Neuronal stem cell (in vitro differentiated cells): ENCODE measurements at regions not wholly inside any gene's neighbourhood (a gene's known extent, or its start where the extent isn't known, plus 50 kb on each side); places are given as distances from the start of the nearest gene placed in this dataset.

ENCODE experiments used
- DNase-seq: peaks from one replicate; pipeline ENCODE4 v3.0.0-alpha.2; 2013; ENCODE audit warnings: low spot score
- H2AFZ ChIP-seq: one replicate; pipeline ENCODE4 v1.6.1; 2013; ENCODE audit warnings: mild to moderate bottlenecking, low read length, inconsistent platforms
- H2AK5ac ChIP-seq: 2 replicates; pipeline ENCODE4 v1.6.1; 2013; ENCODE audit warnings: low read depth, mild to moderate bottlenecking, inconsistent platforms, low read length, moderate library complexity, mixed read lengths
- H2BK120ac ChIP-seq: 2 replicates; pipeline ENCODE4 v1.6.1; 2013; ENCODE audit warnings: low read depth, mild to moderate bottlenecking, inconsistent platforms, low read length, moderate library complexity, mixed read lengths
- H2BK12ac ChIP-seq: one replicate; pipeline ENCODE4 v1.6.1; 2013; ENCODE audit warnings: low read length, inconsistent platforms
- H2BK15ac ChIP-seq: 2 replicates; pipeline ENCODE4 v1.6.1; 2013; ENCODE audit warnings: mild to moderate bottlenecking, low read length, inconsistent platforms, mixed read lengths
- H2BK5ac ChIP-seq: one replicate; pipeline ENCODE4 v1.6.1; 2013; ENCODE audit warnings: inconsistent platforms, mild to moderate bottlenecking, low read length, moderate library complexity
- H3K14ac ChIP-seq: one replicate; pipeline ENCODE4 v1.6.1; 2013; ENCODE audit warnings: low read length, inconsistent platforms
- H3K18ac ChIP-seq: 2 replicates; pipeline ENCODE4 v1.6.1; 2013; ENCODE audit warnings: low read length, inconsistent platforms
- H3K23ac ChIP-seq: 2 replicates; pipeline ENCODE4 v1.6.1; 2013; ENCODE audit warnings: low read depth, mild to moderate bottlenecking, mixed read lengths, low read length, inconsistent platforms; ENCODE audit not compliant: poor library complexity
- H3K27ac ChIP-seq: replicated peaks from 3 replicates; pipeline ENCODE4 v1.5.1; 2013; ENCODE audit warnings: low read length, inconsistent platforms
- H3K27me3 ChIP-seq, 3 experiments: 2 replicates each; pipeline ENCODE4 v1.6.1; 2013; ENCODE audit warnings: low read length in 3 of 3, mild to moderate bottlenecking in 2 of 3, inconsistent platforms in 1 of 3, low read depth in 1 of 3, mixed read lengths in 1 of 3, moderate library complexity in 1 of 3; ENCODE audit not compliant: control insufficient read depth in 3 of 3, insufficient read depth in 3 of 3
- H3K36me3 ChIP-seq, 2 donors: replicated peaks in 1 of 2; 2 replicates each; pipeline ENCODE4 v1.6.1; 2013; ENCODE audit warnings: low read length in 2 of 2; ENCODE audit not compliant: control insufficient read depth in 2 of 2, insufficient read depth in 2 of 2
- H3K4ac ChIP-seq: 2 replicates; pipeline ENCODE4 v1.6.1; 2013; ENCODE audit warnings: inconsistent platforms, mild to moderate bottlenecking, low read length, moderate library complexity
- H3K4me1 ChIP-seq, 2 donors: 1 replicate in 1 of 2; 2 replicates in 1 of 2; pipeline ENCODE4 v1.6.1; 2013; ENCODE audit warnings: low read length in 2 of 2, low read depth in 1 of 2; ENCODE audit not compliant: control insufficient read depth in 2 of 2, insufficient read depth in 1 of 2
- H3K4me2 ChIP-seq: one replicate; pipeline ENCODE4 v1.6.1; 2013; ENCODE audit warnings: mild to moderate bottlenecking, low read length, inconsistent platforms; ENCODE audit not compliant: insufficient read depth, poor library complexity, severe bottlenecking
- H3K4me3 ChIP-seq, 2 donors: 2 replicates each; pipeline ENCODE4 v1.5.1; 2013; ENCODE audit warnings: low read length in 2 of 2, mild to moderate bottlenecking in 2 of 2, inconsistent platforms in 1 of 2, moderate library complexity in 1 of 2
- H3K79me1 ChIP-seq: one replicate; pipeline ENCODE4 v1.6.1; 2013; ENCODE audit warnings: low read depth, mild to moderate bottlenecking, inconsistent platforms, low read length, moderate library complexity
- H3K9ac ChIP-seq: one replicate; pipeline ENCODE4 v1.6.1; 2013; ENCODE audit warnings: mild to moderate bottlenecking, low read depth, low read length, inconsistent platforms; ENCODE audit not compliant: poor library complexity
- H3K9me3 ChIP-seq, 2 donors: replicated peaks in 1 of 2; 2 replicates each; pipeline versions ENCODE3 to v1.6.1; 2013; ENCODE audit warnings: low read length in 2 of 2, mild to moderate bottlenecking in 2 of 2, inconsistent platforms in 1 of 2, low read depth in 1 of 2, mixed read lengths in 1 of 2, moderate library complexity in 1 of 2; ENCODE audit not compliant: control insufficient read depth in 2 of 2, insufficient read depth in 1 of 2
- H4K8ac ChIP-seq: one replicate; pipeline ENCODE4 v1.6.1; 2013; ENCODE audit warnings: low read depth, mild to moderate bottlenecking, inconsistent platforms, low read length, moderate library complexity
- H4K91ac ChIP-seq: one replicate; pipeline ENCODE4 v1.6.1; 2013; ENCODE audit warnings: low read length, low read depth, mild to moderate bottlenecking, inconsistent platforms; ENCODE audit not compliant: poor library complexity
- WGBS, 2 donors: extraction: QIAGEN DNeasy Blood & Tissue Kit; methylation state at CpG; one replicate each; pipeline ENCODE4 v1.1.7; 2013; ENCODE audit warnings: missing lambda C conversion rate in 2 of 2, mixed read lengths in 1 of 2; ENCODE audit not compliant: insufficient read length in 2 of 2, insufficient replicate concordance in 1 of 2; ENCODE audit errors: extremely low coverage in 2 of 2; 5-methylcytosine and 5-hydroxymethylcytosine counted together

GRCh38 chr14:54322246-54322645 is 74.6 kb upstream of the CDKN3 start:
- WGBS, 2 donors: no CpG with 5 or more reads among the region's 7 CpGs
- no peak overlapping the region for H4K8ac ChIP-seq
- no peak overlapping the region for H2BK5ac ChIP-seq
- H2AFZ ChIP-seq: no peak overlapping the region
- peaks cover 0 to 11% of the 10 kb centered on the region in 2 donors for H3K4me1 ChIP-seq
- no peak overlapping the region for H4K91ac ChIP-seq
- H3K79me1 ChIP-seq: no peaks in the 10 kb centered on the region
- no peak for DNase-seq
- no peaks in the 10 kb centered on the region for H3K36me3 ChIP-seq
- no peak overlapping the region for H3K4ac ChIP-seq
- no peak overlapping the region for H3K23ac ChIP-seq
- H2BK15ac ChIP-seq: no peak overlapping the region
- no peaks in the 10 kb centered on the region for H3K9me3 ChIP-seq
- no peak overlapping the region for H3K27ac ChIP-seq
- H3K14ac ChIP-seq: no peak overlapping the region
- H3K4me2 ChIP-seq: no peak overlapping the region
- H2AK5ac ChIP-seq: no peak overlapping the region
- no peak overlapping the region for H2BK12ac ChIP-seq
- no peak overlapping the region for H3K4me3 ChIP-seq
- H3K27me3 ChIP-seq: peaks cover 0 to 17% (median 0%) of the 10 kb centered on the region in 3 experiments
- H2BK120ac ChIP-seq: no peak overlapping the region
- H3K18ac ChIP-seq: no peak overlapping the region
- no peak overlapping the region for H3K9ac ChIP-seq

GRCh38 chr14:54322701-54323337 is 74.0 kb upstream of the CDKN3 start:
- no peak overlapping the region for H2BK5ac ChIP-seq
- no peak overlapping the region for H2AFZ ChIP-seq
- H2AK5ac ChIP-seq: no peak overlapping the region
- H3K4me2 ChIP-seq: no peak overlapping the region
- H3K14ac ChIP-seq: no peak overlapping the region
- no peaks in the 10 kb centered on the region for H3K36me3 ChIP-seq
- no peaks in the 10 kb centered on the region for H3K79me1 ChIP-seq
- DNase-seq: no peak
- H3K23ac ChIP-seq: no peak overlapping the region
- H3K9me3 ChIP-seq: no peaks in the 10 kb centered on the region
- no peak overlapping the region for H2BK12ac ChIP-seq
- H3K18ac ChIP-seq: no peak overlapping the region
- H3K27ac ChIP-seq: no peak overlapping the region
- no peak overlapping the region for H2BK15ac ChIP-seq
- no peak overlapping the region for H3K4me3 ChIP-seq
- no peak overlapping the region for H4K8ac ChIP-seq
- H3K4ac ChIP-seq: no peak overlapping the region
- H2BK120ac ChIP-seq: no peak overlapping the region
- no CpG with 5 or more reads among the region's 5 CpGs for WGBS, 2 donors
- H3K27me3 ChIP-seq: peaks cover 0 to 17% (median 0%) of the 10 kb centered on the region in 3 experiments
- peaks cover 0 to 10% of the 10 kb centered on the region in 2 donors for H3K4me1 ChIP-seq
- H4K91ac ChIP-seq: no peak overlapping the region
- no peak overlapping the region for H3K9ac ChIP-seq

- Histone ChIP-seq H2BK12ac (no peak overlapping the region), H3K27ac (no peak overlapping the region), H3K4me2 (no peak overlapping the region), H3K23ac (no peak overlapping the region), H3K4me3 (no peak overlapping the region), H2AFZ (no peak overlapping the region), H3K18ac (no peak overlapping the region), H3K14ac (no peak overlapping the region), H4K91ac (no peak overlapping the region), H2BK120ac (no peak overlapping the region), H2BK5ac (no peak overlapping the region), H3K36me3 (no peaks in the 10 kb centered on the region), H3K27me3 (peaks cover 0 to 19% (median 0%) of the 10 kb centered on the region in 3 experiments), H3K9ac (no peak overlapping the region), H3K9me3 (no peaks in the 10 kb centered on the region), H3K4ac (no peak overlapping the region), H3K4me1 (peaks cover 0 to 10% of the 10 kb centered on the region in 2 donors), H2BK15ac (no peak overlapping the region), H3K79me1 (no peaks in the 10 kb centered on the region), H4K8ac (no peak overlapping the region), H2AK5ac (no peak overlapping the region)
- no CpG with 5 or more reads among the region's 1 CpG for WGBS, 2 donors
- DNase-seq: no peak
Measured at GRCh38 chr14:54325766-54326165, 71.0 kb upstream of the CDKN3 start.

GRCh38 chr14:54329082-54329695 is 67.6 kb upstream of the CDKN3 start:
- no peak overlapping the region for H3K27ac ChIP-seq
- no peak overlapping the region for H3K23ac ChIP-seq
- no peaks in the 10 kb centered on the region for H3K9me3 ChIP-seq
- no peaks in the 10 kb centered on the region for H3K79me1 ChIP-seq
- no peak overlapping the region for H3K14ac ChIP-seq
- no peak overlapping the region for H2AK5ac ChIP-seq
- no peak overlapping the region for H3K4me2 ChIP-seq
- no peak overlapping the region for H2BK120ac ChIP-seq
- H2BK12ac ChIP-seq: no peak overlapping the region
- no peak overlapping the region for H2BK15ac ChIP-seq
- H2BK5ac ChIP-seq: no peak overlapping the region
- H3K4me1 ChIP-seq: no peaks in the 10 kb centered on the region
- H3K36me3 ChIP-seq: no peaks in the 10 kb centered on the region
- no peak overlapping the region for H3K4ac ChIP-seq
- no CpG with 5 or more reads among the region's 11 CpGs for WGBS, 2 donors
- H2AFZ ChIP-seq: no peak overlapping the region
- no peak overlapping the region for H4K8ac ChIP-seq
- H3K27me3 ChIP-seq: peaks cover 0 to 15% (median 0%) of the 10 kb centered on the region in 3 experiments
- no peak overlapping the region for H3K9ac ChIP-seq
- H4K91ac ChIP-seq: no peak overlapping the region
- no peak overlapping the region for H3K4me3 ChIP-seq
- peak; percentile 84 for DNase-seq
- no peak overlapping the region for H3K18ac ChIP-seq
